K562 (cell line): ENCODE measurements at regions not wholly inside any gene's neighbourhood (a gene's known extent, or its start where the extent isn't known, plus 50 kb on each side); places are given as distances from the start of the nearest gene placed in this dataset.

Source experiments
- CTCF ChIP-seq, 3 experiments: IDR thresholded peaks in 2 of 3; conservative IDR thresholded peaks in 1 of 3; 2 replicates each; pipeline ENCODE4 v1.5.1; 2011 to 2012; ENCODE audit warnings: low read length in 3 of 3, mild to moderate bottlenecking in 3 of 3, control low read depth in 2 of 3, improper control_type of control experiment in 1 of 3, inconsistent platforms in 1 of 3, low read depth in 1 of 3, mixed read lengths in 1 of 3, moderate library complexity in 1 of 3; ENCODE audit not compliant: insufficient read depth in 2 of 3
- GABPB1 ChIP-seq: sonication (generic); formaldehyde crosslinking; IDR thresholded peaks from 2 replicates; pipeline ENCODE4 v1.8.0; 2022; ENCODE audit warnings: mild to moderate bottlenecking, missing genetic modification reagents

DNA sequence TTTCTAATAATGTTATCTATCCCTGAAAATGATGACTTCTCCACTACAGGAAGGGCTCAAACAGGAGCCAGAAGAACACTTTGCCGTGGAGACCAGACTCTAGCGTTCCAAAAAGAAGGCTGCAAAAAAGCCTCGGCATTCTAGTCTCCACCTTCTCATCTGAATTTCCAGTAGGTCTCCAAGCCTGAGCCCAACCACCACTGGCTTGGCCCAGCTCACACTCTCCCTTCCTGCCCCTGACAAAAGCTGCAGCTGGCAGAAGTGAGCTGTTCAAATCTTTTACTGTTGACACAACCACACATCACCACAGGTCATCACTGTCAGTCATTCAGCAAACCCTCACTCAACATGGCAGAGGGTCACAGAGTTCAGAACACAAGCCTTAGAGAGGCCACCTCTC is 69.3 kb downstream of the CAMK2N1 start:
- no peak for TF ChIP-seq CTCF (IDR thresholded peaks at IDR 0.05 in 2 of 3, conservative IDR thresholded peaks at IDR 0.05 in 1 of 3; ENCODE audit: insufficient read depth in 2 of 3, low read depth in 1 of 3, low read length in 3 of 3)
- no peak for TF ChIP-seq GABPB1 (CRISPR knock-in tag)
